Stimulated activated CD8-positive, alpha-beta memory T cell treated with anti-CD3 and anti-CD28 coated beads, Interleukin-15, amount 100 ng/mL, for 1 hour (primary cell): ENCODE measurements at regions not wholly inside any gene's neighbourhood (a gene's known extent, or its start where the extent isn't known, plus 50 kb on each side); places are given as distances from the start of the nearest gene placed in this dataset.

Source experiments
- DNase-seq: peaks from one replicate; pipeline ENCODE4 v3.0.0-alpha.2; 2020; ENCODE audit warnings: low read depth

DNA sequence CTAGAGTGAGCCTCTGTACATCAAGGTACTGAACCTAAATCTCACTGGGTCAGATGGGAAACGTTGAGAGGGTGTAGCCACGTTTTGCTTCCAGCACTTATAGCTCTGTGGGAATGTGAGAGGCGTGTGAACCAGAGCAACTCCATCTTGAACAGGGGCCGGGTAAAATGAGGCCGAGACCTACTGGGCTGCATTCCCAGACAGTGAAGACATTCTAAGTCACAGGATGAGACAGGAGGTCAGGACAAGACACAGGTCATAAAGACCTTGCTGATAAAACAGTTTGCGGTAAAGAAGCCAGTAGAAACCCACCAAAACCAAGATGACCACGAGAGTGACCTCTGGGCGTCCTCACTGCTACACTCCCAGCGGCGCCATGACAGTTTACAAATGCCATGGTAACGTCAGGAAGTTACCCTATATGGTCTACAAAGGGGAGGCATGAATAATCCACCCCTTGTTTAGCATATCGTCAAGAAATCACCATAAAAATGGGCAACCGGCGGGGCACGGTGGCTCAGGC is 63.4 kb upstream of the NCOR2 start:
- no peak for DNase-seq

DNA sequence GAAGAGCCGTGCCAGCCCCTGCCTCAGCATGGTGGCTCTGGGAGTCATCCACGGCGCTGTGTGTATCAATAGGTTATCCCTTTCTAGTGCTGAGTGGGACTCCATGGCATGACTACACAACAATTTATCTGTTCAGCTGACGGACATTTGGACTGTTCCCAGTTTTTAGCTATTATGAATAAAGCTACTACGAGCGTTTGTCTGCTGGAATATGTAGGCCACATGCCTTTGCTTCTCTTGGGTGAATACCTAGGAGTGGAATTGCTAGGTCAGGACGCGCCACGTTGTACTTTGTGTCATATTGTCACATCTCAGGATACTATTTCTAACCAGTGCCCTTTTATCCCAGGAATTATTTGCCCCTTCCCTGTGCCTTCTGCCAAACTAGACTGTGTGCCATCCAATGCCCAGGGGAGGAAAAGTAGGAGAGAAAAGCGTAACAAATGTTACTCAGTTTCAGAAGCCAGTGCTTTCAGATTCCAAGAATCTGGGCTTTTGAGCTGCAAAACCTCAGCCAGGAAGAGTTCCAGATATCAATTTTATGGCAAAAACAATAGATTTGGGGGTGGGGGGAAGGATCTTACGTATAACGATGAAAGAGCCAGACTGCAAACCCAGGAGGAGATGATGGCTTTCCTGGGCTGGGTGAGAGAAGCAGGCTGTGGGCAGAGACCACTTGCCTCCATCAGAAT is 62.5 kb upstream of the NCOR2 start:
- no peak for DNase-seq

DNA sequence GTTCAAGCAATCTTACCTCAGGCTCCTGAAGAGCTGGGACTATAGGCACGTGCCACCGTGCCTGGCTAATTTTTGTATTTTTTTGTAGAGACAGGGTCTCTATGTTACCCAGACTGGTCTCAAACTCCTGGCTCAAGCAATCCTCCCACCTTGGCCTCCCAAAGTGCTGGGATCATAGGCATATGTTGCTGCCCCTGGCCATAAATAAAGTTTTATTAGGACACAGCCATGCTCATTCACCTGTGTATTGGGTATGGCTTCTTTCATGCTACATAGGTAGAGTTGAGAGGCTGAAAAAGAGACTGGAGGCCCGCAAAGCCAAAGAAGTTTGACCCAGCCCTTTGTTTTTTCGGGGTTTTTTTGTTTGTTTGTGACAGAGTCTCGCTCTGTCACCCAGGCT is 61.7 kb upstream of the NCOR2 start:
- no peak for DNase-seq

DNA sequence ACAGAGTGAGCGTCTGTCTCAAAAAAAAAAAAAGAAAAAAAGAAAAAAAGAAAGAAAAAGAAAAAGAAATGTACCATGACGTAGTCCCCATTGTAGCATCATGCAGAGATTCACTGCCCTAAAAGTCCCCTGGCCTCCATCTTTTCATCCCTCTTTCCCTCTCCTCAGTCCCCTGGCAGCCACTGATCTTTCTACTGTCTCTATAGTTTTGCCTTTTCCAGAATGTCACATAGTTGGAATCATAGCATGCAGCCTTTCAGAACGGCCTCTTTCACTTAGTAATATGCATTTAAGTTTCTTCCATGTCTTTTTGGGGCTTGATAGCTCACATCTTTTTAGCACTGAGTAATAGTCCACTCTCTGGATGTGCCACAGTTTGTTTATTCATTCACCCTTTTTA is 60.5 kb upstream of the NCOR2 start:
- DNase-seq, result no peak

DNA sequence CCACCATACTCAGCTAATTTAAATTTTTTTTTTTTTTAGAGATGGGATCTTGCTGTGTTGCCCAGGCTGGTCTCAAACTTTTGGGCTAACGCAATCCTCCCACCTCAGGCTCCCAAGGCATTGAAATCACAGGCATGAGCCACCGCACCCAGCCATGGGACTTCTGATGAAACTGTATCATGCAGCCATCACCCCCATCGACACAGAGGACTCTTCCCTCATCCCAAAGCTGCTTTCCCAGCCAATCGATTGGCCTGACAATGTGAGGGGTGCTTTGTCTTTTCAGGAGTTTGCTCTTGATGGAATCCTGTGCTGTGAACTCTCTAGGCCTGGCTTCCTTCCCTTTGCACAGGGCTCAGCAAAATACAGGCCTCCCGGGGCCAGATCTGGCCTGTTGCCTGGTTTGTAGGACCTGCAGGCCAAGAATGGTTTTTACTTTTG is 59.6 kb upstream of the NCOR2 start:
- DNase-seq, result no peak

DNA sequence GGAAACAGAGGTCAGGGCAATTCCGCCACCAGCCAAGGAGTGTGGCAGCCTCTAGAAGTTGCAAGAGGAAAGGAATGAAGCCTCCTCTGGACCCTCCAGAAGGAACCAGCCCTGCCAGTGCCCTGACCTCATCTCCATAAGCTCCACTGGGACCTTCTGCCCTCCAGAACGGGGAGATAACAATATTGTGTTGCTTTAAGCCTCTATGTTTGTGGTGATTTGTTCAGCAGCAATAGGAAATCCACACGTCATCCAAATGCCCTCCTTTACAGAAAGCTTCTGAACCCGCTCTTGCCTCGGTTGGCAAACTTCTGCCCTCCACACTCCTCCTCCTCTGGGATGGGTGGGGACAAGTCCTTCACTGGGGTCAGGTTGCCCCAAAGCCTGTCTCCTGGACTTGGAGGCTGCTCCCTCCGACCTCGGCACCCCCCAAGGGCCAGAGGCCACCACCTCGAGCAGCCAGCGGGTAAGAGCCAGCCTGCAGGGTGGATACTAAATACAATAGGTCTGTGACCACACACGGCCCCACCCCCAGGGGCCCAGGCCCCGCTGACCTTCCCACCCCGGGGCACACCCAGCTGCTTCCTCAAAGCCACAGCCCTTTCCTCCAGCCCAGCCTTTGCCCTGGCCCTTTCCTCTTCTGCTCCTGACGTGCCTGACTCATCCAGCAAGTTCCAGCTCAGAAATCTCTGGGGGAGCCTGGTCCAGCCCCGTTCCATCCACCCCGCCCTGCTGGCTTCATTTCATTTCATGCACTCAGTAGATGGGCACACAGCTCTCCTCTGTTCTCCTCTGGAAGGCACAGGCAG is 58.7 kb upstream of the NCOR2 start:
- no peak for DNase-seq

DNA sequence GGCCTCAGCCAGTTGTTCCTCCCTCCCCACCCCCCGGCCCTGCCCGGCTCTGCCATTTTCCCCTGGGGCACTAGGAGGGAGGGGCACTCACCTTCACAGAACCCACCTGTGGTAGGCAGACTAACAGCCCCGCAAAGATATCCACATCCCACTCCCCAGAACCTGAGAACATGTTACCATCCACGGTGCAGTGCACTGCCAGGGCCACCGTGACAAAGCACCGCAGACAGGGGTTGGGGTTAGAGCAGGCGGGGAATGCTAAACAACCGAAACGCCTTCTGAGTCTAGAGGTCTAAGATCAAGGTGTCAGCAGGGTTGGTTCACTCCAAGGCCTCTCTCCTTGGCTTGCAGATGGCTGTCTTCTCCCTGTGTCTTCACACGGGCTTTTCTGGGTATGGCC is 57.4 kb upstream of the NCOR2 start:
- DNase-seq, result no peak

DNA sequence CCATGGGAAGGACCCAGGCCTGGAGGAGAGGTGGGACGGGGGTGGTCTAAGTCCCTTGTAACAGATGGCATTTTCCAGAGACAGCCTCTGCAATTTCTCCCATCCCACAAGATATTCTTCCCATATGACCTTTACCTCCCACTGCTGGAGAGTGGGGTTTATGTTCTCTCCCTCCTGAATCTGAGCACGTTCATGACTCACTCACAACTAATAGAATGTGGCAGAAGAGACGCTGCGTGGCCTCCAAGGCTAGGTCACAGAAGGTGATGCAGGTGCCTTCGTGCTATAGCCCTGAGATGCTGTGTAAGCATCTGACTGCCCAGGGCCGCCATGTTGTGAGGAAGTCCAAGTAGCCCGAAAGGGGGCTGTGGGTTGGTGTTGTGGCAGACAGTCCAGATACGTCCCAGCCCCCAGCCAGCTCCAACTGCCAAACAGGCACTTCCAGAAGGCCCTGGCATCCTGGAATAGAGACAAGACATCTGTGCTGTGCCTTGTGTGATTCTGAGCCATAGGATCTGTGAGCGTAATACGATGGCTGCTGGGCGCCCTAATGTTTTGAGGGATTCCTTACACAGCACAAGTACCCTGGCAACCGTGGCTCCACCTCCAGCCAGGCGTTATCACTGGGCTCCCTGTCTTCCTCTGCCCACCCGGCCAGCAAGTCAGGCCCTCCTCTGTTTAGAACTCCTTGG is 56.1 kb upstream of the NCOR2 start:
- no peak for DNase-seq

DNA sequence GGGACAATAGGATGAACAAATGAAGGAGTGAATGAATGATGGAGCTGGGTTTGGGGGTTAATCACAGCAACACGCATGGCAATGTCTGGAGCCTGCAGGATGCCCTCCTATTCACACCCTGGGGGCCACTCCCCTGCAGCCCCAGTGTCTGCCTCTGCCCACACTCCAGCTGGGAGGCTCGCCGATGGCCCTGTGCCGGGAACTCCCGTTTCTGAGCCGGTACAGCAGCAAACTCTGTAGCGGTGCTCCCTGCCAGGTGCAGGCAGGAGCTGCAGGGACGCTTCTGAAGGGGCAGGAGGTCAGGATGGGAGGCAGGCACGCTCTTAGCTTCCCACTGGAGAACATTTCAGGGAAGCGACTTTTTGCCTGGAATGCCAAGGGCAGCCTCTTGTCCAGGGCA is 55.4 kb upstream of the NCOR2 start:
- DNase-seq, result no peak

DNA sequence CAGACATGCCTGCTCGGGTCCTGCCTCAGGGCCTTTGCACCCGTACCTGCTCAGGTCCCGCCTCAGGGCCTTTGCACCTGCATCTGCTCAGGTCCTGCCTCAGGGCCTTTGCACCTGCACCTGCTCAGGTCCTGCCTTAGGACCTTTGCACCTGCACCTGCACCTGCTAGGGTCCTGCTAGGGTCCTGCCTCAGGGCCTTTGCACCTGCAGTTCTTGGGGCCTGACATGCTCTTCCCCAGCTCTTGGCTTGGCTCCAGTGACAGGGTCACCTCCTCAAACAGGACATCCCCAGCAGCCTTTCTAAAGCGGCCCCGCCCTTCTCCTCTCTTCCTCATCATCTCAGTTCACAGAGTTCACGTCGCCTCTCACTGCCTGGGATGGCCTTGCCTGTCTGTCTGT is 54.9 kb upstream of the NCOR2 start:
- no peak for DNase-seq

DNA sequence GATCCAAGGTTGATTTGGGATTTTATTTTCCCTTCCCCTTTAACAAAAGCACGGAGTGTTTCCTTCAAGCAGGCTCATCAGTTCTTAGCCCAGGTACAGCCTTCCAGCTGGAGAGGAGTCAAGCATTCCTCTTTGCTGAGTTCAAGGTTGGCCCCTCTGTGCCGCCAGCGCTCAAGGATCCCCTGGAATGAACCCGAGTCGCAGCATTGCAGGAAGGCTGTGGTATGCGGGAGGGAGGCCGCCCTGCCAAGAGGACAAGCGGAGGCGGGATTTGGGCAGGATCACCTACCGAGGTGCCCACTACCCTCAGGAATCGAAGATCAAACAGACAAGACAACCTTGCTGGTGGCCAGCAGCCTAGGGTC is 53.9 kb upstream of the NCOR2 start:
- no peak for DNase-seq

DNA sequence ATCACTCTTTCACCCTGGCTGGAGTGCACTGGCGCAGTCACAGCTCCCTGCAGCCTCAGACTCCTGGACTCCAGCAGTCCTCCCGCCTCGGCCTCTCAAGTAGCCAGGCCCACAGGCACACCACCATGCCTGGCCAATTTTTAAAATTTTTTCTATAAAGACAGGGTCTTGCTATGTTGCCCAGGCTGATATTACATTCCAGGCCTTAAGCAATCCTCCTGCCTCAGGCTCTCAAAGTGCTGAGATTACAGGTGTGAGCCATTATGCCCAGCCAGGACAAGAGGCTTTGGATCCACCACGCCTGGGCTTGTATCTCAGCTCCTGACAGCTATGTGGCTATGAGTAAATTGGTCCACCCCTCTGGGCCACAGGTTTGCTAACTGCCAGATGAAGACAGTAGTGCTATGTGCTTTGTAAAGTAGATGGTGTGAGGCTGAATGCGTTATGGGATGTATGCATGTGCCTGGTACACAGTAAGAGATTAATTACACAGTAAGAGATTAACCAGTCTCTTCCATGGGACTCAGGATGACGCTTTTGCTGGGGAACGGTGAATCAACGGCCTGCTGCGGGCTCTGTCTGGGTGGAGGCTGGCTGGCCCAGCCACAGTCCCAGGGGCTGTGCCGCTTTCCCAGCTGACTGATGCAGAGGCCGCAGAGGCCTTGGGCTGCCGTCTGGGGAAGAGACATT is 53.3 kb upstream of the NCOR2 start:
- DNase-seq, result no peak

DNA sequence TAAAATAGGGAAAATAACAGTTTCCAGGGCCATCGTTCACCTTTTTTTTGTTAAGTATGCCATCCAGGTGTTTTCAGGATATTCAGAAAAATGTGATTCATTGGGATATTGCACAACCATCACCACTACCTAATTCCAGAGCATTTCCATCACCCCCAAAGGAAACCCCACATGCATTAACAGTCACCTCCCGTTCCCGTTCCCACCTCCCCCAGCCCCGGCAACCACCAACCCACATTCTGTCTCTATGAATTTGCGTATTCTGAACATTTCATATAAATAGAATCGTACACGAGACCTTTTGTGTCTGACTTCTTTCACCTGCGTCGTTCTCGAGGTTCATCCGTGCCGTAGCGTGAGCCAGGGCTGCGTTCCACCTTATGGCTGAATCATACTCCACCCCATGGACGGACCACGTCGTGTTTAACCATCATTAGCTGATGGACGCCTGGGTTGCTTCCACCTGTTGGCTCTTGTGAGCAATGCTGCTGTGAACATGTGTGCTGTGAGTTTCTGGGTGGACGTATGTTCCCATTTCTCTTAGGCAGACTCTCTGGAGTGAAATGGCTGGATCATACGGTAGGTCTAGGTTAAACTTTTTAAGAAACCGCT is 51.0 kb upstream of the NCOR2 start:
- DNase-seq, result no peak

DNA sequence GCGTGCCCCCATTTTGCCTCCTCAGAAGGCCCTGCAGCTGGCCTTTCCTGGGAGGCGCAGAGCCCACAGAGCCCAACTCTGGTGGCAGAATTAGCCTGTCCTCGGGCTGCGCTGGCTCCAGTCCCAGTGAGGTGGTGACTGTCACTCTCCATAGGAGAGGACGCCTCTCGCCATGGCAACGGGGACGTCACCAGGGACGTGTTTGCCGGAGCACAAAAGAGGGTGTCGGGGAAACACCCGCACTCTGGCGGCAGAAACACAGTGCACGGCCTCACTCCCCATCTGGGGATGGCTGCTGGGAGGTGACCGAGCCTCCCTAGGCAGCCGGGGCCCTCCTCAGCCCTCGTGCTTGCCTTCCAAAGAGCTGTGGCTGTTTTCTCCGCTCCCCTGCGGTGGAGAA is 50.2 kb upstream of the NCOR2 start:
- no peak for DNase-seq
